Pancreas (tissue), 10 donors: ENCODE measurements at regions not wholly inside any gene's neighbourhood (a gene's known extent, or its start where the extent isn't known, plus 50 kb on each side); places are given as distances from the start of the nearest gene placed in this dataset.
"Not testable (repeated sequence)": the region's sequence is repeated elsewhere in the genome, so short reads cannot be mapped to it uniquely, and the experiment has no call there.

Experiments used
- ATAC-seq, 4 donors: fragments of 200-7000 bp; cut with Tn5 transposase; one replicate each; pipeline versions ENCODE4 v1.8.0 to v1.9.1; 2020; ENCODE audit warnings: mild to moderate bottlenecking in 4 of 4, moderate library complexity in 4 of 4
- DNase-seq, 6 donors: peaks; one replicate each; pipeline ENCODE4 v3.0.0-alpha.2; 2020
- FAIRE-seq: peaks from 2 replicates; lab custom pipeline; 2012; peaks lifted over from hg19 to GRCh38; lab: Jason Lieb, UNC
- H3K27ac ChIP-seq, 4 donors: fragments of 200-600 bp; sonication (generic); 1 replicate in 3 of 4; 2 replicates in 1 of 4; pipeline versions ENCODE4 v1.5.0 to v1.8.0; 2020
- H3K27me3 ChIP-seq, 4 donors: fragments of 200-600 bp; one replicate each; pipeline ENCODE4 v1.8.0; 2021
- H3K36me3 ChIP-seq, 3 donors: fragments of 200-600 bp; sonication (generic) in 1 of 3; one replicate each; pipeline versions ENCODE4 v1.5.0 to v1.8.0; 2020 to 2021
- H3K4me1 ChIP-seq, 3 donors: fragments of 200-600 bp; one replicate each; pipeline ENCODE4 v1.8.0; 2021
- H3K4me3 ChIP-seq, 4 donors: fragments of 200-600 bp; sonication (generic) in 2 of 4; one replicate each; pipeline versions ENCODE4 v1.5.0 to v1.8.0; 2020 to 2021
- H3K9me3 ChIP-seq, 4 donors: fragments of 200-600 bp; one replicate each; pipeline ENCODE4 v1.8.0; 2021
- WGBS, 2 donors: extraction: QIAGEN DNeasy Blood & Tissue Kit; methylation state at CpG; one replicate each; pipeline ENCODE4 v1.1.7; 2013; 5-methylcytosine and 5-hydroxymethylcytosine counted together
- intact Hi-C, 3 donors: fragments of 100-400 bp; cut with DNase I; formaldehyde crosslinking; loops; one replicate each; pipeline versions ENCODE4 v1.11.1 to v1.14.2; 2022
- TF ChIP-seq, protein P1 (sequence below), 4 donors: fragments of 200-600 bp; sonication (generic) in 3 of 4; IDR thresholded peaks; one replicate each; pipeline versions ENCODE4 v1.5.0 to v1.8.0; 2021; ENCODE audit warnings: antibody characterized with exemption in 4 of 4
- donor health status: healthy with polysubstance abuse.
- donor health status: DM: no; HTN: no; CAD: no; lungs with moderate emphysema.
- donor health status: DM: no; HTN: no; CAD: no.
- donor health status: control.
- donor health status: control.
- donor health status: Bipolar disorder and iron deficiency.
- donor health status: DM: yes; HTN: yes; CAD: no.
- donor health status: DM: no; HTN: no; CAD: no.
- donor health status: DM: no; HTN: no; CAD: no.
- donor health status: DM: yes; HTN: yes; CAD: no.

GRCh38 chr1:30160999-30161689 lies 562.2 kb downstream of the MATN1 start:
- DNase-seq (no peak), FAIRE-seq (no peak), ATAC-seq (no peak)
- WGBS, 2 donors = 70 to 77% methylated on average over 12 of the region's 12 CpGs
- H3K27me3 ChIP-seq = peaks cover 0 to 4% (median 0%) of the 10 kb centered on the region in 4 donors
- no peak overlapping the region for H3K27ac ChIP-seq
- H3K36me3 ChIP-seq = no peaks in the 10 kb centered on the region
- no peaks in the 10 kb centered on the region for H3K4me1 ChIP-seq
- TF ChIP-seq, protein P1, sequence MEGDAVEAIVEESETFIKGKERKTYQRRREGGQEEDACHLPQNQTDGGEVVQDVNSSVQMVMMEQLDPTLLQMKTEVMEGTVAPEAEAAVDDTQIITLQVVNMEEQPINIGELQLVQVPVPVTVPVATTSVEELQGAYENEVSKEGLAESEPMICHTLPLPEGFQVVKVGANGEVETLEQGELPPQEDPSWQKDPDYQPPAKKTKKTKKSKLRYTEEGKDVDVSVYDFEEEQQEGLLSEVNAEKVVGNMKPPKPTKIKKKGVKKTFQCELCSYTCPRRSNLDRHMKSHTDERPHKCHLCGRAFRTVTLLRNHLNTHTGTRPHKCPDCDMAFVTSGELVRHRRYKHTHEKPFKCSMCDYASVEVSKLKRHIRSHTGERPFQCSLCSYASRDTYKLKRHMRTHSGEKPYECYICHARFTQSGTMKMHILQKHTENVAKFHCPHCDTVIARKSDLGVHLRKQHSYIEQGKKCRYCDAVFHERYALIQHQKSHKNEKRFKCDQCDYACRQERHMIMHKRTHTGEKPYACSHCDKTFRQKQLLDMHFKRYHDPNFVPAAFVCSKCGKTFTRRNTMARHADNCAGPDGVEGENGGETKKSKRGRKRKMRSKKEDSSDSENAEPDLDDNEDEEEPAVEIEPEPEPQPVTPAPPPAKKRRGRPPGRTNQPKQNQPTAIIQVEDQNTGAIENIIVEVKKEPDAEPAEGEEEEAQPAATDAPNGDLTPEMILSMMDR (IDR thresholded peaks at IDR 0.05) = no peak
- intact Hi-C loops = no loop called here
- no peaks in the 10 kb centered on the region for H3K9me3 ChIP-seq
- no peak overlapping the region for H3K4me3 ChIP-seq

DNA sequence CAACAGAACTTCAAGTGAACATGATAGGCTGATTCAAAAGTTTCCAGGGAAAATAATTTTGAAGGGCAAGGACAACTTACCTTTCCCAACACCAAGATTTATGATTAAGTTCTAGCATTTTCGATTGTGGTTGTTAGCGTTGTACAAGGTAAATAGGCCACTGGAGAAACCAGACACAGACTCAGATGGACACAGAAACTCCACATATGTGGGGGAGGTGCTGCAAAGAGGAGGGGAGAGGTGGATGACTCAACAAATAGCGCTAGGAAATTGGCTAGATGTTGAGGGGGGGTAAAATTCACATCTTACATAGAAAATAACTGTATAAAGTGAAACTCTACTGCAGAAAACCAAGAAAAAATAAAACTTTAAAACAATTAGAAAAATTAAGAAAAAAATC lies 564.4 kb downstream of the MATN1 start:
- intact Hi-C loops = no loop called here
- no peaks in the 10 kb centered on the region for H3K4me1 ChIP-seq
- 26 to 31% methylated on average over 3 of the region's 3 CpGs for WGBS, 2 donors
- no peak for FAIRE-seq
- H3K36me3 ChIP-seq = no peaks in the 10 kb centered on the region
- no peaks in the 10 kb centered on the region for H3K9me3 ChIP-seq
- TF ChIP-seq, protein P1 (IDR thresholded peaks at IDR 0.05) = no peak
- H3K27ac ChIP-seq = no peak overlapping the region
- H3K4me3 ChIP-seq = no peak overlapping the region
- no peak for DNase-seq
- no peak for ATAC-seq
- peaks cover 0 to 4% (median 0%) of the 10 kb centered on the region in 4 donors for H3K27me3 ChIP-seq

GRCh38 chr1:30155698-30156097 lies 567.7 kb downstream of the MATN1 start:
- FAIRE-seq, ATAC-seq, H3K27ac ChIP-seq, H3K36me3 ChIP-seq, H3K4me1 ChIP-seq, H3K4me3 ChIP-seq, intact Hi-C loops, H3K27me3 ChIP-seq, DNase-seq, H3K9me3 ChIP-seq: not testable (repeated sequence)
- 73 to 95% methylated on average over 2 of the region's 2 CpGs for WGBS, 2 donors

GRCh38 chr1:30155253-30155652 lies 568.1 kb downstream of the MATN1 start:
- 71 to 76% methylated on average over 3 of the region's 3 CpGs for WGBS, 2 donors
- DNase-seq, H3K4me1 ChIP-seq, H3K4me3 ChIP-seq, intact Hi-C loops, ATAC-seq, H3K27me3 ChIP-seq, FAIRE-seq, H3K36me3 ChIP-seq, H3K27ac ChIP-seq, H3K9me3 ChIP-seq: not testable (repeated sequence)

- Histone ChIP-seq H3K27me3 (peaks cover 0 to 4% (median 0%) of the 10 kb centered on the region in 4 donors), H3K36me3 (no peaks in the 10 kb centered on the region), H3K27ac (no peak overlapping the region), H3K4me1 (no peaks in the 10 kb centered on the region), H3K9me3 (no peaks in the 10 kb centered on the region), H3K4me3 (no peak overlapping the region)
- intact Hi-C loops = no loop called here
- WGBS, 2 donors = 51 to 59% methylated on average over 4 of the region's 4 CpGs
- no peak for DNase-seq
- TF ChIP-seq, protein P1 (IDR thresholded peaks at IDR 0.05) = no peak
- no peak for FAIRE-seq
- ATAC-seq = no peak
Measured at GRCh38 chr1:30153743-30154449, 569.5 kb downstream of the MATN1 start.

GRCh38 chr1:30151826-30152225 lies 571.6 kb downstream of the MATN1 start:
- no peak overlapping the region for H3K27ac ChIP-seq
- 62 to 79% methylated on average over 1 of the region's 1 CpG for WGBS, 2 donors
- ATAC-seq (no peak), FAIRE-seq (no peak), DNase-seq (no peak)
- no peak overlapping the region for H3K4me3 ChIP-seq
- no peaks in the 10 kb centered on the region for H3K4me1 ChIP-seq
- H3K27me3 ChIP-seq = peaks cover 0 to under 1% (median 0%) of the 10 kb centered on the region in 4 donors
- TF ChIP-seq, protein P1 (IDR thresholded peaks at IDR 0.05) = no peak
- intact Hi-C loops = no loop called here
- H3K36me3 ChIP-seq = no peaks in the 10 kb centered on the region
- H3K9me3 ChIP-seq = no peaks in the 10 kb centered on the region
